ENCODE measurements at regions not wholly inside any gene's neighbourhood (a gene's known extent, or its start where the extent isn't known, plus 50 kb on each side); places are given as distances from the start of the nearest gene placed in this dataset.

DNA sequence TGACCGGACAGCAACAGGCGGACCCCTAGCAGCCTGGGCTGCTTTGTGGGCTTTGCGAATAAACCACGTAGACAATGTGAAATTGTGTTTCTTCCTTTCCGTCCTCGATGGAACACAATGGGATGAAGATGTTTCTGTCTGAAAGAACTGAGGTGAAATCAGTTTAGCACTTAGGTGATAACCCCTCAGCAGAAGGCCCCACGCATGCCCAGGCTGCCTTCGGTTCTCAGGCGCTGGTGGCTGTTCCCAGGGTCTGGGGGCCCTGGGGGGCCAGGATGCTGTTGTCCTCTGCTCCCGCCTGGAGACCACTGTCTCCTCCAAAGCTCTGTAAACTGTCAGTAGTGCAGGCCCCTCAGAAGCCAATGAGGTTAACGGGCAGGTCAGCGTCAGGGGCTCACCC is 73.9 kb upstream of the HGFAC start:
- TF ChIP-seq BACH2 (CRISPR knock-in tag; IDR thresholded peaks at IDR 0.05; ENCODE audit: borderline replicate concordance): no peak
- TF ChIP-seq SNAI2 (CRISPR knock-in tag; IDR thresholded peaks at IDR 0.05): no peak
- TF ChIP-seq ARNTL (CRISPR knock-in tag; IDR thresholded peaks at IDR 0.05; ENCODE audit: borderline replicate concordance, low read depth): no peak
